OCI-LY1 (cell line): ENCODE measurements at regions not wholly inside any gene's neighbourhood (a gene's known extent, or its start where the extent isn't known, plus 50 kb on each side); places are given as distances from the start of the nearest gene placed in this dataset.

Experiments used
- H2AFZ ChIP-seq: fragments of 200-600 bp; sonication (generic), shearing (Covaris generic); 2 replicates; pipeline ENCODE4 v1.6.0; 2014; ENCODE audit warnings: antibody characterized with exemption, mild to moderate bottlenecking, low read length
- H3F3A ChIP-seq: fragments of 200-600 bp; sonication (generic), shearing (Covaris generic); 2 replicates; pipeline ENCODE4 v1.6.0; 2014; ENCODE audit warnings: mild to moderate bottlenecking, antibody characterized with exemption, low read length, moderate library complexity; ENCODE audit not compliant: insufficient read depth
- H3K27ac ChIP-seq: fragments of 200-600 bp; sonication (generic); 2 replicates; pipeline ENCODE4 v1.5.1; 2014; ENCODE audit warnings: low read length, mixed run types, mild to moderate bottlenecking, low read depth; ENCODE audit not compliant: poor library complexity, severe bottlenecking
- H3K27me3 ChIP-seq: fragments of 200-600 bp; sonication (generic); 2 replicates; pipeline ENCODE4 v1.6.0; 2014; ENCODE audit warnings: antibody characterized with exemption, mild to moderate bottlenecking, low read length, moderate library complexity; ENCODE audit not compliant: insufficient read depth
- H3K36me3 ChIP-seq: fragments of 200-600 bp; sonication (generic); 2 replicates; pipeline ENCODE4 v1.6.1; 2014; ENCODE audit warnings: mild to moderate bottlenecking, antibody characterized with exemption, low read length, moderate library complexity, mixed read lengths; ENCODE audit not compliant: insufficient read depth
- H3K4me1 ChIP-seq: fragments of 200-600 bp; sonication (generic); 2 replicates; pipeline ENCODE4 v1.5.1; 2014; ENCODE audit warnings: mild to moderate bottlenecking, low read length, moderate library complexity; ENCODE audit not compliant: insufficient read depth, severe bottlenecking
- H3K4me2 ChIP-seq: fragments of 200-600 bp; sonication (generic), shearing (Covaris generic); 2 replicates; pipeline ENCODE4 v1.6.1; 2014; ENCODE audit warnings: low read length
- H3K4me3 ChIP-seq: fragments of 200-600 bp; sonication (generic); 2 replicates; pipeline ENCODE4 v1.5.1; 2014; ENCODE audit warnings: low read length, low read depth, mild to moderate bottlenecking, mixed read lengths; ENCODE audit not compliant: poor library complexity, severe bottlenecking
- H3K79me2 ChIP-seq: fragments of 200-600 bp; shearing (Covaris generic); 2 replicates; pipeline ENCODE4 v1.6.1; 2016; ENCODE audit warnings: mixed run types, low read length, mixed read lengths; ENCODE audit not compliant: insufficient read depth
- H3K9ac ChIP-seq: fragments of 200-600 bp; sonication (generic), shearing (Covaris generic); 2 replicates; pipeline ENCODE4 v1.6.1; 2014; ENCODE audit warnings: mild to moderate bottlenecking, low read length, mixed read lengths
- H3K9me2 ChIP-seq: fragments of 200-600 bp; sonication (generic), shearing (Covaris generic); 2 replicates; pipeline ENCODE4 v1.6.1; 2014; ENCODE audit warnings: low read depth, mild to moderate bottlenecking, low read length, mixed read lengths
- H3K9me3 ChIP-seq: fragments of 200-600 bp; shearing (Covaris generic); 2 replicates; pipeline ENCODE4 v1.6.1; 2014; ENCODE audit warnings: low read length, mixed read lengths
- H4K20me1 ChIP-seq: fragments of 200-600 bp; sonication (generic), shearing (Covaris generic); 2 replicates; pipeline ENCODE4 v1.6.0; 2016; ENCODE audit warnings: mild to moderate bottlenecking, low read length; ENCODE audit not compliant: insufficient read depth
- CTCF ChIP-seq: fragments of 200-600 bp; sonication (generic), shearing (Covaris generic); IDR thresholded peaks from 2 replicates; pipeline ENCODE4 v1.5.1; 2017; ENCODE audit warnings: mild to moderate bottlenecking, antibody characterized with exemption, low read length, moderate library complexity, mixed read lengths
- EZH2 ChIP-seq: fragments of 200-600 bp; sonication (generic), shearing (Covaris generic); IDR thresholded peaks from 2 replicates; pipeline ENCODE4 v1.8.0; 2017; ENCODE audit warnings: borderline replicate concordance, mixed run types, mild to moderate bottlenecking, antibody characterized with exemption, low read length, moderate library complexity, mixed read lengths

GRCh38 chr19:28519952-28520861, 692.7 kb downstream of the UQCRFS1 start:
- Histone ChIP-seq H3K4me2 (no peak overlapping the region), H3K9ac (no peak overlapping the region), H3K36me3 (no peaks in the 10 kb centered on the region), H3K27me3 (no peaks in the 10 kb centered on the region), H3F3A (no peaks in the 10 kb centered on the region), H4K20me1 (no peaks in the 10 kb centered on the region), H3K9me3 (no peaks in the 10 kb centered on the region), H3K4me3 (no peak overlapping the region), H3K4me1 (peaks cover 48% of the 10 kb centered on the region), H3K79me2 (no peaks in the 10 kb centered on the region), H2AFZ (no peak overlapping the region), H3K9me2 (no peaks in the 10 kb centered on the region), H3K27ac (peak overlapping the region; percentile 65)
- TF ChIP-seq CTCF, result no peak
- no peak for TF ChIP-seq EZH2

GRCh38 chr19:28519218-28519779, 693.7 kb downstream of the UQCRFS1 start:
- Histone ChIP-seq H3K27me3 (no peaks in the 10 kb centered on the region), H3K36me3 (no peaks in the 10 kb centered on the region), H2AFZ (no peak overlapping the region), H3K79me2 (no peaks in the 10 kb centered on the region), H4K20me1 (no peaks in the 10 kb centered on the region), H3K9me3 (no peaks in the 10 kb centered on the region), H3K27ac (peak overlapping the region; percentile 65), H3K9me2 (no peaks in the 10 kb centered on the region), H3K4me2 (no peak overlapping the region), H3F3A (no peaks in the 10 kb centered on the region), H3K9ac (peak overlapping the region; percentile 30; the same call in 1 of the 2 replicates), H3K4me1 (peaks cover 45% of the 10 kb centered on the region), H3K4me3 (no peak overlapping the region)
- TF ChIP-seq EZH2, result no peak

- H3K27me3 ChIP-seq, result no peaks in the 10 kb centered on the region
- no peak overlapping the region for H3K4me2 ChIP-seq
- no peaks in the 10 kb centered on the region for H4K20me1 ChIP-seq
- no peaks in the 10 kb centered on the region for H3F3A ChIP-seq
- H3K9ac ChIP-seq, result no peak overlapping the region
- no peaks in the 10 kb centered on the region for H3K36me3 ChIP-seq
- H3K4me3 ChIP-seq, result no peak overlapping the region
- no peak for TF ChIP-seq CTCF
- H3K79me2 ChIP-seq, result no peaks in the 10 kb centered on the region
- H3K9me3 ChIP-seq, result no peaks in the 10 kb centered on the region
- no peak overlapping the region for H3K27ac ChIP-seq
- H2AFZ ChIP-seq, result no peak overlapping the region
- H3K4me1 ChIP-seq, result peaks cover 23% of the 10 kb centered on the region
- no peaks in the 10 kb centered on the region for H3K9me2 ChIP-seq
These were observed 696.5 kb downstream of the UQCRFS1 start for GRCh38 chr19:28516415-28516872.
